Tibial artery (tissue), 4 donors: ENCODE measurements at regions not wholly inside any gene's neighbourhood (a gene's known extent, or its start where the extent isn't known, plus 50 kb on each side); places are given as distances from the start of the nearest gene placed in this dataset.

Experiments used
- DNase-seq, 2 donors: peaks; one replicate each; pipeline ENCODE4 v3.0.0-alpha.2; 2019
- H3K27ac ChIP-seq, 2 donors: fragments of 200-600 bp; sonication (generic) in 1 of 2; 1 replicate in 1 of 2; 2 replicates in 1 of 2; pipeline ENCODE4 v1.5.1; 2018 to 2019; ENCODE audit warnings: mild to moderate bottlenecking in 1 of 2
- H3K27me3 ChIP-seq, 2 donors: fragments of 200-600 bp; sonication (generic) in 1 of 2; one replicate each; pipeline versions ENCODE4 v1.5.1 to v1.6.0; 2016 to 2019
- H3K36me3 ChIP-seq, 3 donors: fragments of 200-600 bp; sonication (generic) in 2 of 3; one replicate each; pipeline ENCODE4 v1.5.1; 2016 to 2019; ENCODE audit warnings: mild to moderate bottlenecking in 2 of 3
- H3K4me1 ChIP-seq, 4 donors: fragments of 200-600 bp; sonication (generic) in 2 of 4; 1 replicate in 3 of 4; 2 replicates in 1 of 4; pipeline ENCODE4 v1.5.1; 2016 to 2019
- H3K4me3 ChIP-seq, 2 donors: fragments of 200-600 bp; sonication (generic) in 1 of 2; 1 replicate in 1 of 2; 2 replicates in 1 of 2; pipeline ENCODE4 v1.5.1; 2018 to 2019; ENCODE audit warnings: mild to moderate bottlenecking in 2 of 2
- H3K9me3 ChIP-seq, 3 donors: fragments of 200-600 bp; sonication (generic) in 1 of 3; one replicate each; pipeline ENCODE4 v1.5.1; 2016 to 2019
- CTCF ChIP-seq, 2 experiments: fragments of 200-600 bp in 1 of 2; fragments of 450-650 bp in 1 of 2; IDR thresholded peaks; one replicate each; pipeline ENCODE4 v1.5.1; 2017 to 2019; ENCODE audit warnings: antibody characterized with exemption in 2 of 2, mild to moderate bottlenecking in 1 of 2, moderate library complexity in 1 of 2
- intact Hi-C: fragments of 100-400 bp; cut with DNase I; formaldehyde crosslinking; loops from one replicate; pipeline ENCODE4 v1.15.0; 2023; ENCODE audit warnings: low total_unique reads

- H3K27me3 ChIP-seq: no peaks in the 10 kb centered on the region
- no peaks in the 10 kb centered on the region for H3K4me1 ChIP-seq
- H3K36me3 ChIP-seq: no peaks in the 10 kb centered on the region
- no peak overlapping the region for H3K4me3 ChIP-seq
- no peaks in the 10 kb centered on the region for H3K9me3 ChIP-seq
- intact Hi-C loops: no loop called here
- DNase-seq: no peak
- no peak for TF ChIP-seq CTCF (IDR thresholded peaks at IDR 0.05)
- no peak overlapping the region for H3K27ac ChIP-seq
These were observed 166.0 kb upstream of the ANK3 start for GRCh38 chr10:60555700-60556099.

GRCh38 chr10:60549686-60550085 lies 160.0 kb upstream of the ANK3 start:
- H3K27me3 ChIP-seq: no peaks in the 10 kb centered on the region
- no peak overlapping the region for H3K4me3 ChIP-seq
- H3K9me3 ChIP-seq: no peaks in the 10 kb centered on the region
- no peaks in the 10 kb centered on the region for H3K4me1 ChIP-seq
- no peak overlapping the region for H3K27ac ChIP-seq
- no peaks in the 10 kb centered on the region for H3K36me3 ChIP-seq
- intact Hi-C loops: no loop called here
- peak in 1 of 2 experiments; percentile 7 for TF ChIP-seq CTCF (IDR thresholded peaks at IDR 0.05)
- no peak for DNase-seq

- intact Hi-C loops: no loop called here
- H3K27me3 ChIP-seq: no peaks in the 10 kb centered on the region
- no peak for DNase-seq
- peaks cover 0 to 22% (median 9%) of the 10 kb centered on the region in 4 donors for H3K4me1 ChIP-seq
- no peak overlapping the region for H3K4me3 ChIP-seq
- no peak for TF ChIP-seq CTCF (IDR thresholded peaks at IDR 0.05)
- no peaks in the 10 kb centered on the region for H3K36me3 ChIP-seq
- no peaks in the 10 kb centered on the region for H3K9me3 ChIP-seq
- H3K27ac ChIP-seq: no peak overlapping the region
These were observed 153.0 kb upstream of the ANK3 start for GRCh38 chr10:60542657-60543056.

GRCh38 chr10:60541451-60541850 lies 151.8 kb upstream of the ANK3 start:
- DNase-seq: no peak
- intact Hi-C loops: no loop called here
- H3K27ac ChIP-seq: no peak overlapping the region
- no peaks in the 10 kb centered on the region for H3K27me3 ChIP-seq
- H3K9me3 ChIP-seq: no peaks in the 10 kb centered on the region
- no peak for TF ChIP-seq CTCF (IDR thresholded peaks at IDR 0.05)
- no peak overlapping the region for H3K4me3 ChIP-seq
- H3K36me3 ChIP-seq: no peaks in the 10 kb centered on the region
- peaks cover 0 to 22% (median 9%) of the 10 kb centered on the region in 4 donors for H3K4me1 ChIP-seq

GRCh38 chr10:60537697-60538096 lies 148.0 kb upstream of the ANK3 start:
- Histone ChIP-seq H3K9me3 (no peaks in the 10 kb centered on the region), H3K36me3 (no peaks in the 10 kb centered on the region), H3K4me1 (peaks cover 0 to 30% (median 9%) of the 10 kb centered on the region in 4 donors), H3K4me3 (no peak overlapping the region), H3K27ac (no peak overlapping the region), H3K27me3 (no peaks in the 10 kb centered on the region)
- intact Hi-C loops: no loop called here
- no peak for DNase-seq
- TF ChIP-seq CTCF (IDR thresholded peaks at IDR 0.05): no peak

- peaks cover 0 to 19% (median 4%) of the 10 kb centered on the region in 4 donors for H3K4me1 ChIP-seq
- H3K27me3 ChIP-seq: no peaks in the 10 kb centered on the region
- no peaks in the 10 kb centered on the region for H3K36me3 ChIP-seq
- no peaks in the 10 kb centered on the region for H3K9me3 ChIP-seq
- H3K27ac ChIP-seq: no peak overlapping the region
- no peak for DNase-seq
- intact Hi-C loops: no loop called here
- no peak for TF ChIP-seq CTCF (IDR thresholded peaks at IDR 0.05)
- no peak overlapping the region for H3K4me3 ChIP-seq
These were observed 146.9 kb upstream of the ANK3 start for GRCh38 chr10:60536529-60537114.
